Uterus (tissue), 3 donors: ENCODE measurements at regions not wholly inside any gene's neighbourhood (a gene's known extent, or its start where the extent isn't known, plus 50 kb on each side); places are given as distances from the start of the nearest gene placed in this dataset.

Experiments used
- DNase-seq, 2 donors: peaks; one replicate each; pipeline ENCODE4 v3.0.0-alpha.2; 2019 to 2020
- H3K27ac ChIP-seq, 2 donors: fragments of 200-600 bp; sonication (generic); 1 replicate in 1 of 2; 2 replicates in 1 of 2; pipeline ENCODE4 v1.5.1; 2016 to 2018
- H3K27me3 ChIP-seq, 2 donors: fragments of 200-600 bp; sonication (generic); one replicate each; pipeline ENCODE4 v1.5.1; 2018 to 2019; ENCODE audit warnings: control low read depth in 1 of 2
- H3K36me3 ChIP-seq, 2 donors: fragments of 200-600 bp; sonication (generic); one replicate each; pipeline ENCODE4 v1.5.1; 2019; ENCODE audit warnings: control low read depth in 1 of 2
- H3K4me1 ChIP-seq, 2 donors: fragments of 200-600 bp; sonication (generic); one replicate each; pipeline ENCODE4 v1.5.1; 2018 to 2019; ENCODE audit warnings: control low read depth in 1 of 2
- H3K4me3 ChIP-seq, 2 donors: fragments of 200-600 bp; sonication (generic); 1 replicate in 1 of 2; 2 replicates in 1 of 2; pipeline ENCODE4 v1.5.1; 2018 to 2019; ENCODE audit warnings: mild to moderate bottlenecking in 1 of 2
- H3K9me3 ChIP-seq, 2 donors: fragments of 200-600 bp; sonication (generic); one replicate each; pipeline ENCODE4 v1.5.1; 2019; ENCODE audit warnings: control low read depth in 1 of 2
- POLR2A ChIP-seq, 2 donors: fragments of 450-650 bp; IDR thresholded peaks; one replicate each; pipeline ENCODE4 v1.6.1; 2016; ENCODE audit warnings: antibody characterized with exemption in 2 of 2, mild to moderate bottlenecking in 1 of 2, moderate library complexity in 1 of 2
- intact Hi-C: fragments of 100-400 bp; cut with DNase I; formaldehyde crosslinking; loops from one replicate; pipeline ENCODE4 v1.15.1; 2023; ENCODE audit warnings: low total_unique reads
- TF ChIP-seq, protein P1 (sequence below), 4 experiments: fragments of 200-600 bp in 2 of 4; fragments of 450-650 bp in 2 of 4; sonication (generic) in 2 of 4; IDR thresholded peaks; one replicate each; pipeline ENCODE4 v1.5.1; 2016 to 2019; ENCODE audit warnings: antibody characterized with exemption in 4 of 4, mild to moderate bottlenecking in 2 of 4, moderate library complexity in 1 of 4
- donor health status: DM: yes; HTN: yes; CAD: no.

- Histone ChIP-seq H3K9me3 (no peaks in the 10 kb centered on the region), H3K27me3 (no peaks in the 10 kb centered on the region), H3K4me3 (no peak overlapping the region), H3K4me1 (no peaks in the 10 kb centered on the region), H3K27ac (no peak overlapping the region), H3K36me3 (no peaks in the 10 kb centered on the region)
- DNase-seq, result no peak
- TF ChIP-seq, protein P1, sequence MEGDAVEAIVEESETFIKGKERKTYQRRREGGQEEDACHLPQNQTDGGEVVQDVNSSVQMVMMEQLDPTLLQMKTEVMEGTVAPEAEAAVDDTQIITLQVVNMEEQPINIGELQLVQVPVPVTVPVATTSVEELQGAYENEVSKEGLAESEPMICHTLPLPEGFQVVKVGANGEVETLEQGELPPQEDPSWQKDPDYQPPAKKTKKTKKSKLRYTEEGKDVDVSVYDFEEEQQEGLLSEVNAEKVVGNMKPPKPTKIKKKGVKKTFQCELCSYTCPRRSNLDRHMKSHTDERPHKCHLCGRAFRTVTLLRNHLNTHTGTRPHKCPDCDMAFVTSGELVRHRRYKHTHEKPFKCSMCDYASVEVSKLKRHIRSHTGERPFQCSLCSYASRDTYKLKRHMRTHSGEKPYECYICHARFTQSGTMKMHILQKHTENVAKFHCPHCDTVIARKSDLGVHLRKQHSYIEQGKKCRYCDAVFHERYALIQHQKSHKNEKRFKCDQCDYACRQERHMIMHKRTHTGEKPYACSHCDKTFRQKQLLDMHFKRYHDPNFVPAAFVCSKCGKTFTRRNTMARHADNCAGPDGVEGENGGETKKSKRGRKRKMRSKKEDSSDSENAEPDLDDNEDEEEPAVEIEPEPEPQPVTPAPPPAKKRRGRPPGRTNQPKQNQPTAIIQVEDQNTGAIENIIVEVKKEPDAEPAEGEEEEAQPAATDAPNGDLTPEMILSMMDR (IDR thresholded peaks at IDR 0.05), result no peak
- no peak for TF ChIP-seq POLR2A (IDR thresholded peaks at IDR 0.05)
- intact Hi-C loops, result no loop called here
These were observed 90.9 kb downstream of the LYPLAL1 start for GRCh38 chr1:219264561-219264960.
